GM19328 (cell line): ENCODE measurements at regions not wholly inside any gene's neighbourhood (a gene's known extent, or its start where the extent isn't known, plus 50 kb on each side); places are given as distances from the start of the nearest gene placed in this dataset.

Source experiments
- ATAC-seq: cut with Tn5 transposase; IDR thresholded peaks from one replicate; pipeline ENCODE4 v1.9.1; 2021; ENCODE audit warnings: mild to moderate bottlenecking, moderate library complexity; ENCODE audit not compliant: unreplicated experiment

DNA sequence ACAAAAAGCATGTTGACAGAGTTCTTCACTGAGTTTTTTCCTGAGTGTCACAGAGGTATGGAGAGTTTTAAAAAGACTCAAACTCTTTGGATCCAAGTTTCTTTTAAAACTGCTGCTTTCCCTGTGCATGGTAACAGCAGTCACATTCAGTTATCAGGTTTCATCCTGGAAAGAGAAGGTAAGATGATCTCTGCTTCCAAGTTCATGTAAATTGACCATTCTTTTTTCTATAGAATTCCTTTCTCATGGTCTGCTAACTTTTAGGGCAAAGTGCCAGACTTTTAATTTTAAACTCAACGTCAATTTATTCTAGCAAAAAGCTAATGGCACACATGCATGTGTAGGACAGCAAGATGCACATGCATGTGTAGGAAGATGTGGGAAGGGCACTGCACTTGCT is 52.5 kb upstream of the PRLR start:
- ATAC-seq: no peak

DNA sequence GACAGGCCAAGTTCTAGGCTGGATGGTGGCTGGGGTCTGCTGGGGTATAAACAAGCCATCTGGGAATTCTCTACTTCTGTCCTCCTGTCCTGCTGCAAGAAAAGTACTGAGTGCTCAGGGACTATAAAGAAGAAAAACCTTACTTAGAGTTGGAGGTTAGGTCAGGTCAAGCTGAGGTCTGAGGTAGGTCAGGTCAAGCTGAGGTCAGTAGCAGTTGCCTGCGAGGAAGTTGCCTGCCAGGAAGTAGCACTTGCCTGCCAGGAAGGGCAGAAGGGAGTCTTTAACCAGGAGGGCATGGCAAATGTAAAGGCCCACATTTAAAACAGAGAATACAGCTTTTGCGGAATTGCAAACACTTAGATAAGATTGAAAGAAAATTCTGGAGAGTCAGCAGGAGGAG is 51.3 kb upstream of the PRLR start:
- no peak for ATAC-seq
